ENCODE measurements at regions not wholly inside any gene's neighbourhood (a gene's known extent, or its start where the extent isn't known, plus 50 kb on each side); places are given as distances from the start of the nearest gene placed in this dataset.

- DNase-seq (ENCODE audit: low read depth), result peak; percentile 75
Measured at GRCh38 chr9:21555911-21556310, 73.8 kb upstream of the IFNE start.

DNA sequence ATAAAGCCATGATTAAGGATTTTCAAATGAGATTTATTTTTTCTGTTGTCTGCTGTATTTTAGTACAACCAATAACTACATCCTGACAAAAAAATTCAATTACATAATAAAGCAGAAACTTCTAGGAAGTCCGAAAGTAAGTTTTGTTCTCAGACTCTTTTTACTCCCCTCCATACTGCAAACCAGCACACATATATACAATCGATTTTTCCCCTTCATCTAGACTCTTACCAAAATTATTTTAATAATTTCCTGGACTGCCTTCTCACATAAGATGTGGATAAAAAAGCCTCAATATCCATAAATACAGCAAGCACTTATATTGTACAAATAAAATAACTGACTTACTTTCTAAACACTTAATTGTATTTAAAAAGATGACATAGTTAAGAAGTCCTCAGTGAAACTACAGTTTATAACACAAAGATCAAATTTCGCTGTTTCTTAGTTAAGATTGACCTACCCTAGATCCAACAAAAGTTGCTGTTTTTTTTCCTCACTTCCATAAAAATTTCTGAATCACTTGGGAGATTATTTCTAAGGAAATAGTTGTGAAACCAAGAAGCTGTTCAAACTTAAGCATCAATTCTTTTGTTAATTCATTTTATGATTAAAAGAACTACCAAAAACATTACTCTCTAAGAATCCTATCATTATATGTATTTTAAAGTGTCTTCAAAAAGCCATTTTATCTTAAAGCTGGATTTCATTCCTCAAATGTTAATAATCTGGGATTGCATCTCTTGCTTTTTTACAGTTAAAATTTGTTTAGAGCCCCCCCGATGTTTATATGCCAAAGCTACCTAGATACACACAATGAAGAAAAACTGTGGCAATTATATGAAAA, 74.7 kb upstream of the IFNE start:
- peak; percentile 63 for DNase-seq (ENCODE audit: low read depth)
- no peak for TF ChIP-seq CTCF (IDR thresholded peaks at IDR 0.05; ENCODE audit: insufficient read depth, low read length)

More at GRCh38 chr9:21555911-21556310, 73.8 kb upstream of the IFNE start:
- peak overlapping the region; percentile 79 for H3K4me3 ChIP-seq (ENCODE audit: low read depth, low read length)
- TF ChIP-seq CTCF (IDR thresholded peaks at IDR 0.05; ENCODE audit: insufficient read depth, low read length), result no peak

GRCh38 chr9:21557428-21557768, 75.3 kb upstream of the IFNE start:
- TF ChIP-seq CTCF (IDR thresholded peaks at IDR 0.05; ENCODE audit: insufficient read depth, low read length), result no peak
- H3K4me3 ChIP-seq (ENCODE audit: low read depth, low read length), result peak overlapping the region; percentile 79
- DNase-seq (ENCODE audit: low read depth), result no peak

More for the DNA sequence above, 74.7 kb upstream of the IFNE start:
- H3K4me3 ChIP-seq (ENCODE audit: low read depth, low read length), result peak overlapping the region; percentile 79

- no peak for TF ChIP-seq CTCF (IDR thresholded peaks at IDR 0.05; ENCODE audit: insufficient read depth, low read length)
- peak; percentile 58 for DNase-seq (ENCODE audit: low read depth)
- peak overlapping the region; percentile 79 for H3K4me3 ChIP-seq (ENCODE audit: low read depth, low read length)
Measured at GRCh38 chr9:21558079-21558478, 76.0 kb upstream of the IFNE start.

DNA sequence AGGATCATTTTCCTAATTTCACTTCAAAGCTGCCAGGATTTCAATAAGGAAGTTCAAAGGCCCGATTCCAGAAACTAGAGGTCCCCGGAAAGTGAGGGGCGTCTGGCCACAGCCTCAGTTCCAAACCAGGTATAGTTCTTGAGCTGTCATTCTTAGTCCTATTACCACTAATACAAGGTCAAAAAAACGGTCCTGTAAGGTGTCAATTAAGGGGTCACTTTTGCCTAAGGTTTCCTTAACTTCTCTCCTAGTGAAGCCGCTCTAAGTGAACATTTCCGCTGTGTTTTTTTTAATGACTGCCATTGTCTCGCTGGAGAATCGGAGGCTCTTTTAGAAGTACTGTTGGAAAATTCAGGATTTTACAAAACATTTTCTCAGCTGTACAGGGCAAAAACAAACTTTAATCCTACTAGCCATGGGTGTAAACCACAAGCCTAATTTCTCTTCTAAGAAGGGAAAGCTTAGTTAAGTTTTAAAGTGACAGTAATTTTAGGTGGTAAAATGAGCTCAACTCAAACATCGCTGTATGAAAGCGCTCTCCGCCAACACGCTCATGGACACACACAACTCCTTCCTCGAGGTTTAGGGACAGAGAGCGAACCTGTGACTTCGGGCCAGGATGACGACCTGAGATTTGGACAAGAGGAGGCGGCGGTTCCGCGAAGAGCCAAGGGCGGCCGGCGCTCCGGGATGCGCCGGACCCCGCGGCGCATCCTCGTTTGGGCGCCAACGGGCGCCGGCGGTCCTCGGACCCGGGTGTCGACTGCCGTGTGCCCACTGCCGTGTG, 76.7 kb upstream of the IFNE start:
- peak; percentile 69 for DNase-seq (ENCODE audit: low read depth)
- no peak for TF ChIP-seq CTCF (IDR thresholded peaks at IDR 0.05; ENCODE audit: insufficient read depth, low read length)
- H3K4me3 ChIP-seq (ENCODE audit: low read depth, low read length), result peak overlapping the region; percentile 79

GRCh38 chr9:21559402-21560280, 77.5 kb upstream of the IFNE start:
- DNase-seq (ENCODE audit: low read depth), result peak; percentile 79

More at GRCh38 chr9:21559402-21560280, 77.5 kb upstream of the IFNE start:
- no peak for TF ChIP-seq CTCF (IDR thresholded peaks at IDR 0.05; ENCODE audit: insufficient read depth, low read length)
- H3K4me3 ChIP-seq (ENCODE audit: low read depth, low read length), result peak overlapping the region; percentile 79
